ENCODE measurements at regions not wholly inside any gene's neighbourhood (a gene's known extent, or its start where the extent isn't known, plus 50 kb on each side); places are given as distances from the start of the nearest gene placed in this dataset.

- BruUV-seq (replicated peaks) = no TSS peak
- no peak overlapping the region for H3K9ac ChIP-seq (ENCODE audit: insufficient read depth, low read depth, low read length)
- 67% methylated on average over 8 of the region's 8 CpGs for WGBS (ENCODE audit: low lambda C conversion rate)
- DNase-seq (ENCODE audit: low spot score) (no peak), FAIRE-seq (no peak), ATAC-seq (no peak)
- H3K9me3 ChIP-seq (ENCODE audit: low read length) = no peaks in the 10 kb centered on the region
- no peaks in the 10 kb centered on the region for H3K79me2 ChIP-seq (ENCODE audit: insufficient read depth, low read length)
- TF ChIP-seq MED8 (CRISPR knock-in tag; IDR thresholded peaks at IDR 0.05; ENCODE audit: insufficient replicate concordance) (no peak), PATZ1 (CRISPR knock-in tag; IDR thresholded peaks at IDR 0.05) (no peak), ZNF414 (CRISPR knock-in tag; IDR thresholded peaks at IDR 0.05) (no peak), SALL2 (CRISPR knock-in tag; IDR thresholded peaks at IDR 0.05) (no peak), TAF1 (CRISPR knock-in tag; IDR thresholded peaks at IDR 0.05) (no peak), NFE2L1 (CRISPR knock-in tag; IDR thresholded peaks at IDR 0.05; ENCODE audit: borderline replicate concordance) (no peak), RXRB (CRISPR knock-in tag; IDR thresholded peaks at IDR 0.05; ENCODE audit: borderline replicate concordance) (no peak), RARG (CRISPR knock-in tag; IDR thresholded peaks at IDR 0.05; ENCODE audit: low read depth) (no peak), BRF2 (CRISPR knock-in tag; IDR thresholded peaks at IDR 0.05) (no peak), ZBTB34 (CRISPR knock-in tag; IDR thresholded peaks at IDR 0.05) (no peak), ZNF574 (CRISPR knock-in tag; IDR thresholded peaks at IDR 0.05) (no peak), STAG1 (CRISPR knock-in tag; IDR thresholded peaks at IDR 0.05) (no peak), ZKSCAN8 (CRISPR knock-in tag; IDR thresholded peaks at IDR 0.05; ENCODE audit: borderline replicate concordance) (no peak), ZNF296 (CRISPR knock-in tag; conservative IDR thresholded peaks at IDR 0.05) (no peak)
- no peak overlapping the region for H3K4me2 ChIP-seq (ENCODE audit: low read depth, low read length)
- no peaks in the 10 kb centered on the region for H4K20me1 ChIP-seq (ENCODE audit: insufficient read depth, low read length)
- no peak overlapping the region for H3K4me3 ChIP-seq (replicated peaks in 1 of 3; ENCODE audit: insufficient read depth in 1 of 3, low read depth in 2 of 3, low read length in 3 of 3)
- intact Hi-C loops (cut with micrococcal nuclease; ENCODE audit: unreplicated experiment) = no loop called here
- in situ Hi-C loops (cut with HindIII; ENCODE audit: extremely low pct_ligation_motif_present, low pct_unique_long_range_greater_than_20kb) = no loop called here
- no peaks in the 10 kb centered on the region for H3K36me3 ChIP-seq (replicated peaks in 1 of 2; ENCODE audit: control insufficient read depth in 1 of 2, insufficient read depth in 2 of 2, low read length in 2 of 2)
- H3K4me1 ChIP-seq (ENCODE audit: insufficient read depth, low read length) = no peaks in the 10 kb centered on the region
- H3K27me3 ChIP-seq (ENCODE audit: control insufficient read depth in 1 of 2, insufficient read depth in 2 of 2, low read length in 2 of 2) = peaks cover 0 to 5% of the 10 kb centered on the region in 2 experiments; a peak in 2 of 5 replicates
- H2AFZ ChIP-seq (ENCODE audit: low read length) = no peak overlapping the region
- H3K27ac ChIP-seq (ENCODE audit: extremely low read length, insufficient read depth, low read length) = no peak overlapping the region
- ChIA-PET POLR2A (no interaction called here), CTCF (ENCODE audit: low intra/inter-chr PET ratio, low total read pairs) (no interaction called here)
Measured at GRCh38 chr9:95820074-95820473, 55.4 kb upstream of the ERCC6L2 start.

All from HepG2 (cell line).